H1 (cell line): ENCODE measurements at regions not wholly inside any gene's neighbourhood (a gene's known extent, or its start where the extent isn't known, plus 50 kb on each side); places are given as distances from the start of the nearest gene placed in this dataset.

Experiments
- BACH1 ChIP-seq: IDR thresholded peaks from 2 replicates; pipeline ENCODE4 v1.6.1; 2012; ENCODE audit warnings: low read length, improper control_type of control experiment
- CHD7 ChIP-seq: fragments of 300-600 bp; sonication (generic); IDR thresholded peaks from 2 replicates; pipeline ENCODE4 v1.7.1; 2012; ENCODE audit warnings: low read length, moderate library complexity, mild to moderate bottlenecking, inconsistent platforms; ENCODE audit not compliant: insufficient replicate concordance
- MAX ChIP-seq: IDR thresholded peaks from 2 replicates; pipeline ENCODE4 v1.6.1; 2012; ENCODE audit warnings: inconsistent platforms
- NANOG ChIP-seq: IDR thresholded peaks from 2 replicates; pipeline ENCODE4 v1.6.1; 2011; ENCODE audit warnings: low read length, low read depth, mild to moderate bottlenecking, inconsistent platforms; ENCODE audit not compliant: insufficient read depth, poor library complexity, severe bottlenecking
- NRF1 ChIP-seq: IDR thresholded peaks from 2 replicates; pipeline ENCODE4 v1.6.1; 2011; ENCODE audit warnings: mild to moderate bottlenecking, low read depth, low read length, improper control_type of control experiment
- PHF8 ChIP-seq: fragments of 200-600 bp; sonication (generic); conservative IDR thresholded peaks from 2 replicates; pipeline ENCODE4 v1.7.1; 2012; ENCODE audit warnings: low read depth, mild to moderate bottlenecking, inconsistent platforms, low read length, moderate library complexity
- RAD21 ChIP-seq, 2 experiments: IDR thresholded peaks in 1 of 2; conservative IDR thresholded peaks in 1 of 2; 2 replicates each; pipeline ENCODE4 v1.6.1; 2011; ENCODE audit warnings: low read depth in 2 of 2, low read length in 2 of 2, improper control_type of control experiment in 1 of 2, inconsistent platforms in 1 of 2, mild to moderate bottlenecking in 1 of 2, moderate library complexity in 1 of 2
- TBP ChIP-seq: IDR thresholded peaks from 2 replicates; pipeline ENCODE4 v1.6.1; 2011; ENCODE audit warnings: low read depth, low read length, improper control_type of control experiment
- TCF12 ChIP-seq: IDR thresholded peaks from 2 replicates; pipeline ENCODE4 v1.6.1; 2011; ENCODE audit warnings: low read depth, mild to moderate bottlenecking, low read length

GRCh38 chr14:65840786-65841185 lies 428.3 kb downstream of the FUT8 start (continued):
- TF ChIP-seq CHD7: no peak
- TF ChIP-seq RAD21 (IDR thresholded peaks at IDR 0.05 in 1 of 2, conservative IDR thresholded peaks at IDR 0.05 in 1 of 2; ENCODE audit: low read depth in 2 of 2, low read length in 2 of 2): no peak
- TF ChIP-seq MAX: no peak
- TF ChIP-seq TBP: no peak
- no peak for TF ChIP-seq BACH1
- TF ChIP-seq TCF12: no peak
- no peak for TF ChIP-seq NRF1
- no peak for TF ChIP-seq NANOG
- no peak for TF ChIP-seq PHF8
- TF ChIP-seq, all 59 proteins: peak for 0
